ENCODE measurements at regions not wholly inside any gene's neighbourhood (a gene's known extent, or its start where the extent isn't known, plus 50 kb on each side); places are given as distances from the start of the nearest gene placed in this dataset.
A peak's percentile ranks its signal among the peaks of the same experiment; 100 is the strongest.
"Not testable (repeated sequence)": the region's sequence is repeated elsewhere in the genome, so short reads cannot be mapped to it uniquely, and the experiment has no call there.

GRCh38 chr15:77910030-77910911 is 167.2 kb downstream of the TBC1D2B start:
- peak overlapping the region; percentile 58 for H3K4me3 ChIP-seq (ENCODE audit: low read depth, low read length)
- DNase-seq (ENCODE audit: low read depth) = peak; percentile 89
- peak; percentile 60 for TF ChIP-seq CTCF (IDR thresholded peaks at IDR 0.05; ENCODE audit: low read depth, low read length)

GRCh38 chr15:77909182-77909940 is 168.2 kb downstream of the TBC1D2B start:
- no peak for DNase-seq (ENCODE audit: low read depth)
- TF ChIP-seq CTCF (IDR thresholded peaks at IDR 0.05; ENCODE audit: low read depth, low read length) (no peak), POLR2A (IDR thresholded peaks at IDR 0.05; ENCODE audit: extremely low read depth, insufficient read length) (no peak), MAX (IDR thresholded peaks at IDR 0.05; ENCODE audit: low read depth, low read length) (no peak), MYC (IDR thresholded peaks at IDR 0.05; ENCODE audit: low read depth, low read length) (no peak)
- no peak overlapping the region for H3K4me3 ChIP-seq (ENCODE audit: low read depth, low read length)

- not testable (repeated sequence) for DNase-seq (ENCODE audit: low read depth); H3K4me3 ChIP-seq (ENCODE audit: low read depth, low read length)
Measured at GRCh38 chr15:77908752-77909111, 168.8 kb downstream of the TBC1D2B start.

GRCh38 chr15:77907824-77908751 is 169.4 kb downstream of the TBC1D2B start:
- H3K4me3 ChIP-seq (ENCODE audit: low read depth, low read length) = no peak overlapping the region
- peak; percentile 85 for DNase-seq (ENCODE audit: low read depth)
- TF ChIP-seq POLR2A (IDR thresholded peaks at IDR 0.05; ENCODE audit: extremely low read depth, insufficient read length) (no peak), MAX (IDR thresholded peaks at IDR 0.05; ENCODE audit: low read depth, low read length) (no peak), MYC (IDR thresholded peaks at IDR 0.05; ENCODE audit: low read depth, low read length) (no peak), CTCF (IDR thresholded peaks at IDR 0.05; ENCODE audit: low read depth, low read length) (peak; percentile 80)

GRCh38 chr15:77906062-77906990 is 171.2 kb downstream of the TBC1D2B start:
- not testable (repeated sequence) for DNase-seq (ENCODE audit: low read depth); H3K4me3 ChIP-seq (ENCODE audit: low read depth, low read length)

GRCh38 chr15:77905301-77905920 is 172.1 kb downstream of the TBC1D2B start:
- no peak for TF ChIP-seq MAX (IDR thresholded peaks at IDR 0.05; ENCODE audit: low read depth, low read length)
- no peak overlapping the region for H3K4me3 ChIP-seq (ENCODE audit: low read depth, low read length)
- DNase-seq (ENCODE audit: low read depth) = no peak

Measured in NB4 (cell line).